ENCODE measurements at regions not wholly inside any gene's neighbourhood (a gene's known extent, or its start where the extent isn't known, plus 50 kb on each side); places are given as distances from the start of the nearest gene placed in this dataset.

DNA sequence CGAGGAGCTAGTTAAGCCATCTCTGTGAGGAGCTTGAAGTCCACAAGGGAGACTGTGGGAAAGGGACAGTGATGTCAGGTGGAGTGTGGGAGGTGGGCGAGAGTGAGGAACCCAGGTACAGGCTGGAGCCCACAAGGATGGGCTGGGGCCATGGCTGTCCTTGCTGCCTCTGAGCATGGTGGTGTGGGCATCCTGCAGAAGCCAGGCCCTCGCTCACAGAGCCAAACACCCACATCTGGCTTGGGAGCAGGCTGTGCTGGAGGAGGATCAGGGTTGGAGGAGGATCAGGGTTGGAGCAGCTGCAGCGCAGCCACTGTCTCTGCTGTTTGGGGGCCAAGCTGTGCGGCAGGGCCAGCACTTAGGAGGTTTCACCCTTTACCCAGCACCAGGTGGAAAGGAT lies 58.2 kb upstream of the ENPP7 start:
- 84% methylated on average over 4 of the region's 5 CpGs for WGBS
- H3K27ac ChIP-seq (replicated peaks in 1 of 4) = no peak overlapping the region
- DNase-seq (ENCODE audit: extremely low spot score) = no peak
- peaks cover 0 to 22% (median 19%) of the 10 kb centered on the region in 4 donors for H3K9me3 ChIP-seq
- intact Hi-C loops (cut with DNase I) = no loop called here
- peaks cover 0 to 54% (median 0%) of the 10 kb centered on the region in 4 donors for H3K27me3 ChIP-seq
- H3K4me1 ChIP-seq = peaks cover 0 to 10% (median 2%) of the 10 kb centered on the region in 4 donors
- no peaks in the 10 kb centered on the region for H3K36me3 ChIP-seq
- H3K4me3 ChIP-seq = no peak overlapping the region
- TF ChIP-seq, protein P1, sequence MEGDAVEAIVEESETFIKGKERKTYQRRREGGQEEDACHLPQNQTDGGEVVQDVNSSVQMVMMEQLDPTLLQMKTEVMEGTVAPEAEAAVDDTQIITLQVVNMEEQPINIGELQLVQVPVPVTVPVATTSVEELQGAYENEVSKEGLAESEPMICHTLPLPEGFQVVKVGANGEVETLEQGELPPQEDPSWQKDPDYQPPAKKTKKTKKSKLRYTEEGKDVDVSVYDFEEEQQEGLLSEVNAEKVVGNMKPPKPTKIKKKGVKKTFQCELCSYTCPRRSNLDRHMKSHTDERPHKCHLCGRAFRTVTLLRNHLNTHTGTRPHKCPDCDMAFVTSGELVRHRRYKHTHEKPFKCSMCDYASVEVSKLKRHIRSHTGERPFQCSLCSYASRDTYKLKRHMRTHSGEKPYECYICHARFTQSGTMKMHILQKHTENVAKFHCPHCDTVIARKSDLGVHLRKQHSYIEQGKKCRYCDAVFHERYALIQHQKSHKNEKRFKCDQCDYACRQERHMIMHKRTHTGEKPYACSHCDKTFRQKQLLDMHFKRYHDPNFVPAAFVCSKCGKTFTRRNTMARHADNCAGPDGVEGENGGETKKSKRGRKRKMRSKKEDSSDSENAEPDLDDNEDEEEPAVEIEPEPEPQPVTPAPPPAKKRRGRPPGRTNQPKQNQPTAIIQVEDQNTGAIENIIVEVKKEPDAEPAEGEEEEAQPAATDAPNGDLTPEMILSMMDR (IDR thresholded peaks at IDR 0.05) = no peak

DNA sequence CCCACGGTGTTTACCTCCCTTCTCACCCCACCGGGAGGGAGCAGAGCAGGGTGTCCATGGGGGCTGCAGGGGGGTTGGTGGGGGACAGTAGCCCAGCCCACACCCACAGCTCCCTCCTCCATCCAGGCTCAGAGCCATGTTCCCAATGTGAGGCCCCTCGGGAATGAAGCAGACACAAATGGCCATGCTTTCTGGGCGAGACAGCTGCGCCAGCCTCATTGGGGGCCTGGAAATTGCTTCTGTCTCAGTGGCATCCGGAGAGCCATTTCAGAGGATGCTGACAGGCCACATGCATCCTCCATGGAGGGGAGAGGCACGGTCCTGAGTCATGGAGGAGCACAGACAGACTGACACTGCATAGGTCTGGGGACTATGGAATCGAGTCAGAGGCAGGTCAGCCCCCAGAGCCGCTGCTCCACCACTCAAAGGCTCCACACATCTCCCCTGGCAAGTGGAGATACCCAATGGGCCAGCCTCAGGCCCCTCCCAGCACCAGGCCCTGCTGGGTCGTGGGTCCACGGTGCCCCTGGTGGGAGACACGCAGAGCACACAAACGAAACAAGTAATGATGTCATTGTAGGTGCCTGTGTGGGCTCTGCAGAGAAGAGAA lies 59.6 kb upstream of the ENPP7 start:
- Histone ChIP-seq H3K27me3 (peaks cover 0 to 54% (median 0%) of the 10 kb centered on the region in 4 donors), H3K9me3 (peaks cover 0 to 22% (median 19%) of the 10 kb centered on the region in 4 donors), H3K4me3 (no peak overlapping the region), H3K4me1 (peaks cover 0 to 11% (median 3%) of the 10 kb centered on the region in 4 donors), H3K27ac (replicated peaks in 1 of 4) (no peak overlapping the region), H3K36me3 (no peaks in the 10 kb centered on the region)
- 39% methylated on average over 9 of the region's 13 CpGs for WGBS
- DNase-seq (ENCODE audit: extremely low spot score) = no peak
- no peak for TF ChIP-seq EP300 (IDR thresholded peaks at IDR 0.05)
- no peak for TF ChIP-seq POLR2AphosphoS5 (IDR thresholded peaks at IDR 0.05)
- TF ChIP-seq POLR2A (IDR thresholded peaks at IDR 0.05; ENCODE audit: low read depth) = no peak
- TF ChIP-seq, protein P1 (IDR thresholded peaks at IDR 0.05) = no peak
- intact Hi-C loops (cut with DNase I) = no loop called here

DNA sequence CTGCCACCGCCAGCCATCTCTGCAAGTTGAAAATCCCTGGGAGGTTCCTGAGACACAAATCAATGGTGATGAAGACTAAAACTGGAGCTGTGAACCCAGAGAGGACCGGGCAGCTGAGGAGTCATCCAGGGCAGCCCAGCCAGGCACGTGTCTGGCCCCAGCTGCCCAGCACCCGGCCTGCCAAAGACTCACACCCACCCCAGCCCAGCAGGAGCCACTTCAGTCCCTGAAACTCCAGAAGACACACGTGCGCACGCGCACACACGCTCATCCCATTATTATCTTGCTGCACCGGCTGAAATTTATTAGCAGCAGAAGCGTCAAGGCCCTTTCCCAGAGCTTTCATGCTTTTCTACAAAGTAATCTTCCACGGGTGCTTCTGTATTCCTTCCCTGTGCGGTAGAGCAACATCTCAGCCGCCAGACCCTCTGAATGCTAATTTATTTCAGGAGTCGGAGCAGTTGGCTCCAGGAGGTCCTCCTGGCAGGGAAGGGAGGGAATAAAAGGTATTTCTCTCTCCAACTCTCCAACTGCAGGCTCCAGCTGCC lies 59.8 kb upstream of the RBFOX3 start:
- Histone ChIP-seq H3K9me3 (peaks cover 0 to 22% (median 19%) of the 10 kb centered on the region in 4 donors), H3K27me3 (peaks cover 0 to 54% (median 0%) of the 10 kb centered on the region in 4 donors), H3K4me1 (peaks cover 0 to 17% (median 9%) of the 10 kb centered on the region in 4 donors), H3K4me3 (no peak overlapping the region), H3K36me3 (no peaks in the 10 kb centered on the region), H3K27ac (replicated peaks in 1 of 4) (no peak overlapping the region)
- intact Hi-C loops (cut with DNase I) = no loop called here
- TF ChIP-seq POLR2A (IDR thresholded peaks at IDR 0.05; ENCODE audit: low read depth) (no peak), EP300 (IDR thresholded peaks at IDR 0.05) (no peak), POLR2AphosphoS5 (IDR thresholded peaks at IDR 0.05) (no peak)
- TF ChIP-seq, protein P1 (IDR thresholded peaks at IDR 0.05) = no peak
- DNase-seq (ENCODE audit: extremely low spot score) = no peak
- 44% methylated on average over 15 of the region's 15 CpGs for WGBS

DNA sequence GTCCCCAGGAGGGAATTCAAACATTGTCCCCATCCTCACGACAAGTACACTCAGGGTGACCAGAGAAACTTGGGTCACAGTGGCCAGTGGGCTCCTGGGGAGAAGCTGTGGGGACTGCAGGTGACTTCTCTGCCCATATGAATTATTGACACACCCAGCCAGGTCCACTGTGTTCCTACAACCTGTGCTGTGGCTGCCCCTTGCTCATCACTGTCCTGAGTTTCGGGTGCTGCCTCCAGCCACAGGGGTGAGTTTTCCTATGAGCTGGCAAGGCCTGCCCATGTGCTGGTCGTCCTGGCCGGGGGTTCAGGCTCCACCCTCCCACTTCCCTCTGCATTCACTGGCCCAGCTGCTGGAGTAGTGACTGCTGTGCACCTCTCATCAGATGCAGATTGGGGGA lies 59.0 kb upstream of the RBFOX3 start:
- no peak for DNase-seq (ENCODE audit: extremely low spot score)
- H3K27me3 ChIP-seq = peaks cover 0 to 54% (median 0%) of the 10 kb centered on the region in 4 donors
- WGBS = 17% methylated on average over 2 of the region's 4 CpGs
- H3K36me3 ChIP-seq = no peaks in the 10 kb centered on the region
- H3K4me3 ChIP-seq = no peak overlapping the region
- H3K4me1 ChIP-seq = peaks cover 5 to 24% (median 15%) of the 10 kb centered on the region in 4 donors
- H3K27ac ChIP-seq (replicated peaks in 1 of 4) = no peak overlapping the region
- TF ChIP-seq EP300 (IDR thresholded peaks at IDR 0.05) (no peak), POLR2A (IDR thresholded peaks at IDR 0.05; ENCODE audit: low read depth) (no peak), POLR2AphosphoS5 (IDR thresholded peaks at IDR 0.05) (no peak)
- TF ChIP-seq, protein P1 (IDR thresholded peaks at IDR 0.05) = no peak
- intact Hi-C loops (cut with DNase I) = no loop called here
- H3K9me3 ChIP-seq = peaks cover 0 to 22% (median 19%) of the 10 kb centered on the region in 4 donors
